ENCODE measurements at regions not wholly inside any gene's neighbourhood (a gene's known extent, or its start where the extent isn't known, plus 50 kb on each side); places are given as distances from the start of the nearest gene placed in this dataset.

DNA sequence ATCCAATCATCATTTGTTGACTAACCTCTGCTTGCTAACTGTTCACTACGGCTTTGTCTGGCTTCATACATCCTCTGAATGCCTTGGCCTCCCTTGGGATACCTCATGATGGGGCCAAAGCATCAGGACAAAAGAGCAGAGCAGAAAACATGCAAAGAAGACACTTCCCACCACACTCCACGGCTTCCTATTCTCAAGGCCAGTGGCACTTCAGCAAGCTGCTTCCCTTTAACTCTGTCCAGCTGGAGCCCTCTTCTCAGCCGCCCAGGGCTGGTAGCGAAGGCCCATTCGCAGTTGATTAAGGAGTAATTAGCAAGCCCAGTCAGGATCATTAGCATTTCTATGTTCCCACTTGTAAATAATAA, 224.3 kb upstream of the FGGY start:
- Histone ChIP-seq H2BK5ac (ENCODE audit: low read depth, low read length) (peak overlapping the region; percentile 71; the same call in 1 of the 2 replicates), H3K79me2 (ENCODE audit: control insufficient read depth in 1 of 2, insufficient read depth in 2 of 2, low read length in 2 of 2) (no peaks in the 10 kb centered on the region), H3K14ac (ENCODE audit: insufficient read length) (no peak overlapping the region), H3K27ac (ENCODE audit: low read depth, low read length) (0 out of 2 replicates have a peak overlapping the region, but pooled peaks have one; percentile 54), H3K4me2 (ENCODE audit: insufficient read depth in 1 of 2, low read depth in 2 of 2, low read length in 2 of 2) (peak overlapping the region; percentile 29 to 30), H3K4me1 (replicated peaks in 1 of 4; ENCODE audit: control insufficient read depth in 3 of 4, insufficient read depth in 4 of 4, low read length in 3 of 4) (peaks cover 5 to 29% (median 21%) of the 10 kb centered on the region in 4 experiments; a peak in 6 of 7 replicates), H3K56ac (replicated peaks; ENCODE audit: insufficient read length, low read depth, low read length) (peak overlapping the region; percentile 43), H2BK20ac (ENCODE audit: low read length) (peak overlapping the region; percentile 16; the same call in 1 of the 2 replicates), H2AK5ac (ENCODE audit: low read depth, low read length) (0 out of 2 replicates have a peak overlapping the region, but pooled peaks have one; percentile 7), H3K79me1 (ENCODE audit: low read depth, low read length) (no peaks in the 10 kb centered on the region), H4K91ac (replicated peaks; ENCODE audit: insufficient read length, low read length) (peak overlapping the region; percentile 98), H4K8ac (ENCODE audit: extremely low read depth, insufficient read depth, low read length) (no peak overlapping the region), H3K9ac (replicated peaks in 1 of 4; ENCODE audit: extremely low read depth in 1 of 4, low read depth in 3 of 4, low read length in 3 of 4) (no peak overlapping the region), H2BK15ac (ENCODE audit: low read length) (no peak overlapping the region), H3K9me3 (ENCODE audit: insufficient read depth in 2 of 2, low read depth in 1 of 2, low read length in 1 of 2) (no peaks in the 10 kb centered on the region), H2AFZ (ENCODE audit: low read length) (no peak overlapping the region), H3K4ac (replicated peaks; ENCODE audit: insufficient read length, low read depth, low read length) (peak overlapping the region; percentile 28), H2BK12ac (ENCODE audit: low read depth, low read length) (peak overlapping the region; percentile 41; the same call in 1 of the 2 replicates), H3K18ac (ENCODE audit: extremely low read depth, low read length) (peak overlapping the region; percentile 49), H3K27me3 (replicated peaks in 1 of 4; ENCODE audit: control insufficient read depth in 3 of 4, extremely low read depth in 1 of 4, insufficient read depth in 3 of 4, low read length in 3 of 4) (no peaks in the 10 kb centered on the region), H3K23me2 (ENCODE audit: low read depth, low read length) (no peaks in the 10 kb centered on the region), H2BK120ac (replicated peaks; ENCODE audit: low read depth, low read length) (peak overlapping the region; percentile 98), H3K23ac (ENCODE audit: insufficient read length) (no peak overlapping the region), H4K5ac (ENCODE audit: insufficient read length, low read depth, low read length) (no peak overlapping the region), H4K20me1 (replicated peaks in 1 of 2; ENCODE audit: control insufficient read depth in 1 of 2, insufficient read depth in 2 of 2, low read length in 2 of 2) (no peaks in the 10 kb centered on the region), H3K4me3 (ENCODE audit: extremely low read depth in 1 of 4, insufficient read depth in 2 of 4, low read depth in 3 of 4, low read length in 4 of 4) (no peak overlapping the region), H3K36me3 (ENCODE audit: control insufficient read depth in 2 of 4, insufficient read depth in 4 of 4, low read length in 3 of 4) (no peaks in the 10 kb centered on the region)
- WGBS, 2 experiments (ENCODE audit: extremely low coverage in 1 of 2, insufficient coverage in 1 of 2, insufficient read length in 1 of 2, insufficient replicate concordance in 2 of 2, low coverage in 1 of 2, low lambda C conversion rate in 2 of 2, missing lambda C conversion rate in 1 of 2) = 25% methylated on average over 5 of the region's 5 CpGs; no CpG with 5 or more reads in 1 of the 2 experiments
- DNase-seq (ENCODE audit: low read depth in 1 of 2, low spot score in 2 of 2) = no peak
- POLR2A ChIA-PET (ENCODE audit: partially characterized antibody) = no interaction called here
- FAIRE-seq = no peak
- CTCF ChIA-PET (ENCODE audit: partially characterized antibody) = interaction anchor here (1.8 kb wide), 1 partner anchor 20 kb away, joined by 5 read pairs; no protein-coding TSS in a partner anchor
- TF ChIP-seq, protein P1, sequence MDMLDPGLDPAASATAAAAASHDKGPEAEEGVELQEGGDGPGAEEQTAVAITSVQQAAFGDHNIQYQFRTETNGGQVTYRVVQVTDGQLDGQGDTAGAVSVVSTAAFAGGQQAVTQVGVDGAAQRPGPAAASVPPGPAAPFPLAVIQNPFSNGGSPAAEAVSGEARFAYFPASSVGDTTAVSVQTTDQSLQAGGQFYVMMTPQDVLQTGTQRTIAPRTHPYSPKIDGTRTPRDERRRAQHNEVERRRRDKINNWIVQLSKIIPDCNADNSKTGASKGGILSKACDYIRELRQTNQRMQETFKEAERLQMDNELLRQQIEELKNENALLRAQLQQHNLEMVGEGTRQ (IDR thresholded peaks at IDR 0.05; ENCODE audit: low read length) = no peak
- TF ChIP-seq EZH2 (IDR thresholded peaks at IDR 0.05; ENCODE audit: low read depth, low read length, severe bottlenecking) = no peak
- TF ChIP-seq CEBPB (IDR thresholded peaks at IDR 0.05; ENCODE audit: low read depth, low read length) = no peak
- TF ChIP-seq, protein P2, sequence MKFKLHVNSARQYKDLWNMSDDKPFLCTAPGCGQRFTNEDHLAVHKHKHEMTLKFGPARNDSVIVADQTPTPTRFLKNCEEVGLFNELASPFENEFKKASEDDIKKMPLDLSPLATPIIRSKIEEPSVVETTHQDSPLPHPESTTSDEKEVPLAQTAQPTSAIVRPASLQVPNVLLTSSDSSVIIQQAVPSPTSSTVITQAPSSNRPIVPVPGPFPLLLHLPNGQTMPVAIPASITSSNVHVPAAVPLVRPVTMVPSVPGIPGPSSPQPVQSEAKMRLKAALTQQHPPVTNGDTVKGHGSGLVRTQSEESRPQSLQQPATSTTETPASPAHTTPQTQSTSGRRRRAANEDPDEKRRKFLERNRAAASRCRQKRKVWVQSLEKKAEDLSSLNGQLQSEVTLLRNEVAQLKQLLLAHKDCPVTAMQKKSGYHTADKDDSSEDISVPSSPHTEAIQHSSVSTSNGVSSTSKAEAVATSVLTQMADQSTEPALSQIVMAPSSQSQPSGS (IDR thresholded peaks at IDR 0.05; ENCODE audit: low read length) = no peak
- no peak for TF ChIP-seq E2F6 (IDR thresholded peaks at IDR 0.05)
- TF ChIP-seq CBX5 (IDR thresholded peaks at IDR 0.05; ENCODE audit: low read depth, low read length) = no peak
- TF ChIP-seq HDAC2 (IDR thresholded peaks at IDR 0.05; ENCODE audit: borderline replicate concordance in 1 of 2, low read depth in 2 of 2, low read length in 2 of 2) = no peak

Data from H1 (cell line).